ENCODE measurements at regions not wholly inside any gene's neighbourhood (a gene's known extent, or its start where the extent isn't known, plus 50 kb on each side); places are given as distances from the start of the nearest gene placed in this dataset.
"Not testable (repeated sequence)": the region's sequence is repeated elsewhere in the genome, so short reads cannot be mapped to it uniquely, and the experiment has no call there.

DNA sequence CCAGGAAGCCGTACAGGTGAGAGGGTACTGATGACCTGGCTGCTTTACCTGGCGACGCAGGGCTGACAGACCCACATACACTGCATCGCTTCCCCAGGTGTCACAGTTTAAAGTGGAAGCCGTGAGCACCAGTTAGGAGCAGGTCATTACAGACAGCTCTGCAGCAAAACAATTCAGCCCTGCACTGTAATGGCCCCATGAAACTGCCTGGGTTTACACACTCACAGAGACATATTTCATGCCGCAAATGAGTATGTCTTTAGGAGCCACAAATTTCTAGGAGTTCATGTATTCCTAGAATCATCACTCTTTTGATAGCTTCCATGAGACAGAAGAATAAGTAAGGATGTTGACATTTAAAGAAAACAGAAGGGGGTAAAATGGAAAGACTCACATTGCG, 723.1 kb downstream of the MATN1 start:
- Histone ChIP-seq H3K4me3 (no peak overlapping the region), H3K27me3 (peaks cover 0 to 17% (median 0%) of the 10 kb centered on the region in 7 donors), H3K36me3 (no peaks in the 10 kb centered on the region), H3K4me1 (no peaks in the 10 kb centered on the region), H3K27ac (no peak overlapping the region), H3K9me3 (peaks cover 0 to 3% (median 0%) of the 10 kb centered on the region in 11 donors)
- TF ChIP-seq, protein P1, sequence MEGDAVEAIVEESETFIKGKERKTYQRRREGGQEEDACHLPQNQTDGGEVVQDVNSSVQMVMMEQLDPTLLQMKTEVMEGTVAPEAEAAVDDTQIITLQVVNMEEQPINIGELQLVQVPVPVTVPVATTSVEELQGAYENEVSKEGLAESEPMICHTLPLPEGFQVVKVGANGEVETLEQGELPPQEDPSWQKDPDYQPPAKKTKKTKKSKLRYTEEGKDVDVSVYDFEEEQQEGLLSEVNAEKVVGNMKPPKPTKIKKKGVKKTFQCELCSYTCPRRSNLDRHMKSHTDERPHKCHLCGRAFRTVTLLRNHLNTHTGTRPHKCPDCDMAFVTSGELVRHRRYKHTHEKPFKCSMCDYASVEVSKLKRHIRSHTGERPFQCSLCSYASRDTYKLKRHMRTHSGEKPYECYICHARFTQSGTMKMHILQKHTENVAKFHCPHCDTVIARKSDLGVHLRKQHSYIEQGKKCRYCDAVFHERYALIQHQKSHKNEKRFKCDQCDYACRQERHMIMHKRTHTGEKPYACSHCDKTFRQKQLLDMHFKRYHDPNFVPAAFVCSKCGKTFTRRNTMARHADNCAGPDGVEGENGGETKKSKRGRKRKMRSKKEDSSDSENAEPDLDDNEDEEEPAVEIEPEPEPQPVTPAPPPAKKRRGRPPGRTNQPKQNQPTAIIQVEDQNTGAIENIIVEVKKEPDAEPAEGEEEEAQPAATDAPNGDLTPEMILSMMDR (IDR thresholded peaks at IDR 0.05) = no peak
- 92% methylated on average over 7 of the region's 7 CpGs for WGBS, 2 donors
- intact Hi-C loops (cut with DNase I) = loop anchor here in 1 of 10 donors (5.0 kb wide), 1 partner anchor 367 kb away; no protein-coding TSS in a partner anchor
- ATAC-seq (no peak), DNase-seq (no peak)

- H3K4me3 ChIP-seq = no peak overlapping the region
- TF ChIP-seq, protein P1 (IDR thresholded peaks at IDR 0.05) = no peak
- H3K36me3 ChIP-seq = no peaks in the 10 kb centered on the region
- DNase-seq (no peak), ATAC-seq (no peak)
- no peak overlapping the region for H3K27ac ChIP-seq
- H3K9me3 ChIP-seq = peaks cover 0 to 10% (median 0%) of the 10 kb centered on the region in 11 donors
- 81 to 84% methylated on average over 1 of the region's 1 CpG for WGBS, 2 donors
- intact Hi-C loops (cut with DNase I) = no loop called here
- peaks cover 0 to 17% (median 0%) of the 10 kb centered on the region in 7 donors for H3K27me3 ChIP-seq
- no peaks in the 10 kb centered on the region for H3K4me1 ChIP-seq
These were observed 723.8 kb downstream of the MATN1 start for GRCh38 chr1:29999595-29999994.

DNA sequence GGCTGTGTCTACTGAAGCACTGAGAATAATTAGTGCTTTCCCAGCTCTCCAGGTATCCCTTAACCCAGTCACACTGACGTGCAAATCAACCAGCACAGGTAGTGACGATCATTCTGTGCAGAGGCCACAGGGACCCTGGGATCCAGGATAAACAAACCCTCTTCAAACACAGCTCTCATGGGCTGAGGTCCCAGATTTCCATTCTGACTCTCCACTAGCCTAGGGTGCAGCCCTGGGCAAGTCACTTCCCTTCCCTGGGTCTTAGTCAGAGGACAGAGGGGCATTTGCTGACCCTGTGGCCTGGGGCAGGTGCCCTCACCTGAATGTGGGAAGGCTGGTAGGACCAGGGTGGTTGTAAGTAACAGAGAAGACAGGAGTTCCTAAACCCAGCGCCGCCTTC, 724.7 kb downstream of the MATN1 start:
- peaks cover 0 to 17% (median 0%) of the 10 kb centered on the region in 7 donors for H3K27me3 ChIP-seq
- ATAC-seq = no peak
- no peak overlapping the region for H3K27ac ChIP-seq
- intact Hi-C loops (cut with DNase I) = no loop called here
- H3K36me3 ChIP-seq = no peaks in the 10 kb centered on the region
- TF ChIP-seq, protein P1 (IDR thresholded peaks at IDR 0.05) = no peak
- peaks cover 0 to 19% (median 7%) of the 10 kb centered on the region in 11 donors for H3K9me3 ChIP-seq
- DNase-seq = no peak
- 79 to 87% methylated on average over 4 of the region's 4 CpGs for WGBS, 2 donors
- H3K4me1 ChIP-seq = no peaks in the 10 kb centered on the region
- no peak overlapping the region for H3K4me3 ChIP-seq

GRCh38 chr1:29997818-29998217, 725.6 kb downstream of the MATN1 start:
- H3K27ac ChIP-seq; DNase-seq; H3K36me3 ChIP-seq; intact Hi-C loops (cut with DNase I); H3K4me1 ChIP-seq; ATAC-seq; H3K4me3 ChIP-seq: not testable (repeated sequence)
- H3K27me3 ChIP-seq = peaks cover 0 to 17% (median 0%) of the 10 kb centered on the region in 7 donors
- WGBS, 2 donors = 97 to 100% methylated on average over 1 of the region's 3 CpGs
- peaks cover 0 to 28% (median 12%) of the 10 kb centered on the region in 11 donors for H3K9me3 ChIP-seq

- H3K9me3 ChIP-seq = peaks cover 0 to 31% (median 12%) of the 10 kb centered on the region in 11 donors
- intact Hi-C loops (cut with DNase I) = no loop called here
- no peaks in the 10 kb centered on the region for H3K4me1 ChIP-seq
- H3K4me3 ChIP-seq = no peak overlapping the region
- peaks cover 0 to 14% (median 7%) of the 10 kb centered on the region in 7 donors for H3K27me3 ChIP-seq
- no peaks in the 10 kb centered on the region for H3K36me3 ChIP-seq
- ATAC-seq (no peak), DNase-seq (no peak)
- TF ChIP-seq, protein P1 (IDR thresholded peaks at IDR 0.05) = no peak
- H3K27ac ChIP-seq = no peak overlapping the region
These were observed 729.4 kb downstream of the MATN1 start for GRCh38 chr1:29993950-29994349.

All from heart right ventricle (tissue), 16 donors.